ENCODE measurements at regions not wholly inside any gene's neighbourhood (a gene's known extent, or its start where the extent isn't known, plus 50 kb on each side); places are given as distances from the start of the nearest gene placed in this dataset.

GRCh38 chr6:113397236-113397635 lies 459.9 kb upstream of the MARCKS start:
- Histone ChIP-seq H3K4me2 (ENCODE audit: insufficient read depth, low read length) (no peak overlapping the region), H3K9me3 (replicated peaks; ENCODE audit: control insufficient read depth, insufficient read depth, low read length) (no peaks in the 10 kb centered on the region), H3K9me1 (replicated peaks; ENCODE audit: control insufficient read depth, extremely low read depth, insufficient read depth, low read length) (no peaks in the 10 kb centered on the region), H4K20me1 (replicated peaks; ENCODE audit: control insufficient read depth, extremely low read depth, insufficient read depth, low read length) (no peaks in the 10 kb centered on the region), H3K9ac (replicated peaks; ENCODE audit: extremely low read depth, insufficient read depth, low read length) (no peak overlapping the region), H3K4me1 (ENCODE audit: control insufficient read depth, extremely low read depth, insufficient read depth, low read length) (peaks cover 4% of the 10 kb centered on the region), H3K27me3 (ENCODE audit: control insufficient read depth in 2 of 2, insufficient read depth in 2 of 2, low read length in 2 of 2) (no peaks in the 10 kb centered on the region), H2AFZ (ENCODE audit: low read depth, low read length) (no peak overlapping the region), H3K4me3 (replicated peaks in 1 of 3; ENCODE audit: insufficient read depth in 1 of 3, low read depth in 1 of 3, low read length in 3 of 3) (no peak overlapping the region), H3K27ac (ENCODE audit: insufficient read depth, low read depth, low read length) (no peak overlapping the region), H3K79me2 (ENCODE audit: control insufficient read depth, insufficient read depth, low read length) (no peaks in the 10 kb centered on the region), H3K36me3 (ENCODE audit: control insufficient read depth in 2 of 2, extremely low read depth in 1 of 2, insufficient read depth in 2 of 2, low read length in 2 of 2) (no peaks in the 10 kb centered on the region)
- DNase-seq (ENCODE audit: low read depth, low spot score) = no peak
- intact Hi-C loops (cut with micrococcal nuclease) (no loop called here), dilution Hi-C loops (cut with MboI; ENCODE audit: extremely low pct_ligation_motif_present, low sequenced_read_pairs) (no loop called here)
- BruUV-seq (replicated peaks) = no TSS peak
- FAIRE-seq = no peak
- TF ChIP-seq FOS (IDR thresholded peaks at IDR 0.05; ENCODE audit: borderline replicate concordance, insufficient read depth, low read length) (no peak), POLR2AphosphoS5 (IDR thresholded peaks at IDR 0.05; ENCODE audit: insufficient read depth, low read depth, low read length) (no peak), JUN (IDR thresholded peaks at IDR 0.05; ENCODE audit: borderline replicate concordance, insufficient read depth, insufficient read length, low read depth) (no peak), POLR2A (IDR thresholded peaks at IDR 0.05; ENCODE audit: low read depth, low read length) (no peak), EZH2 (IDR thresholded peaks at IDR 0.05; ENCODE audit: borderline replicate concordance, low read depth, low read length, severe bottlenecking) (no peak), GATA2 (IDR thresholded peaks at IDR 0.05; ENCODE audit: insufficient read depth, insufficient read length, low read depth, low read length) (no peak), CTCF (IDR thresholded peaks at IDR 0.05; ENCODE audit: extremely low read depth in 1 of 2, insufficient read depth in 1 of 2, low read depth in 1 of 2, low read length in 2 of 2) (no peak), MYC (IDR thresholded peaks at IDR 0.05; ENCODE audit: low read depth, low read length) (no peak), MAX (IDR thresholded peaks at IDR 0.05; ENCODE audit: insufficient read depth, insufficient read length) (no peak)
- ChIA-PET CTCF (no interaction called here), POLR2A (no interaction called here)

All from endothelial cell of umbilical vein (primary cell).